ENCODE measurements at regions not wholly inside any gene's neighbourhood (a gene's known extent, or its start where the extent isn't known, plus 50 kb on each side); places are given as distances from the start of the nearest gene placed in this dataset.

DNA sequence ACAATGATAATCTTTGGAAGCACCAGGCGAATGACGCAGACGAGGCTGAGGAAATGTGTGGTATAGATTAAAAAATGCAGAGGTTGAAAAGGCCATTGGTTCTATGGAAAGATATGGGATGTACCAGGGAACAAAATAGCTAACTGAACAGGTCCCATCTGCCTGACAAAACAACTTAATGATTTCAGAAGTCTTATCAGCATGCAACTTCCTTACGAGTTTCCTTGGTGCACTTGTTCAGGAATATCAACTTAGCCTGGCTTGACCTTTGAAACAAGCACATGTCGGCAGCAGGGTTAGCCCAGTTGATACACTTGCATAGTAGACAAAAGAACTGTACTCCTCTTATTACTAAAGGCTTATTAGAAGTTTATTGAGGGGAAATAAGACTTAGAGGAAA is 90.9 kb upstream of the CDH11 start:
- TF ChIP-seq CHD2 (IDR thresholded peaks at IDR 0.05; ENCODE audit: low read length), result no peak
- TF ChIP-seq RBBP5 (IDR thresholded peaks at IDR 0.05; ENCODE audit: borderline replicate concordance, low read depth, low read length), result no peak
- TF ChIP-seq EZH2 (IDR thresholded peaks at IDR 0.05; ENCODE audit: low read depth, low read length, severe bottlenecking), result no peak
- TF ChIP-seq SP1 (IDR thresholded peaks at IDR 0.05; ENCODE audit: low read depth, low read length), result no peak
- TF ChIP-seq, protein P1, sequence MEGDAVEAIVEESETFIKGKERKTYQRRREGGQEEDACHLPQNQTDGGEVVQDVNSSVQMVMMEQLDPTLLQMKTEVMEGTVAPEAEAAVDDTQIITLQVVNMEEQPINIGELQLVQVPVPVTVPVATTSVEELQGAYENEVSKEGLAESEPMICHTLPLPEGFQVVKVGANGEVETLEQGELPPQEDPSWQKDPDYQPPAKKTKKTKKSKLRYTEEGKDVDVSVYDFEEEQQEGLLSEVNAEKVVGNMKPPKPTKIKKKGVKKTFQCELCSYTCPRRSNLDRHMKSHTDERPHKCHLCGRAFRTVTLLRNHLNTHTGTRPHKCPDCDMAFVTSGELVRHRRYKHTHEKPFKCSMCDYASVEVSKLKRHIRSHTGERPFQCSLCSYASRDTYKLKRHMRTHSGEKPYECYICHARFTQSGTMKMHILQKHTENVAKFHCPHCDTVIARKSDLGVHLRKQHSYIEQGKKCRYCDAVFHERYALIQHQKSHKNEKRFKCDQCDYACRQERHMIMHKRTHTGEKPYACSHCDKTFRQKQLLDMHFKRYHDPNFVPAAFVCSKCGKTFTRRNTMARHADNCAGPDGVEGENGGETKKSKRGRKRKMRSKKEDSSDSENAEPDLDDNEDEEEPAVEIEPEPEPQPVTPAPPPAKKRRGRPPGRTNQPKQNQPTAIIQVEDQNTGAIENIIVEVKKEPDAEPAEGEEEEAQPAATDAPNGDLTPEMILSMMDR (IDR thresholded peaks at IDR 0.05; ENCODE audit: control extremely low read depth in 1 of 3, insufficient read depth in 1 of 3, low read depth in 1 of 3, low read length in 3 of 3), result no peak
- no peak for TF ChIP-seq ATF2 (IDR thresholded peaks at IDR 0.05; ENCODE audit: low read length)
- TF ChIP-seq POLR2A (IDR thresholded peaks at IDR 0.05; ENCODE audit: control extremely low read depth in 1 of 2, low read depth in 2 of 2, low read length in 2 of 2), result no peak
- TF ChIP-seq RFX5 (IDR thresholded peaks at IDR 0.05; ENCODE audit: borderline replicate concordance, low read depth, low read length), result no peak
- TF ChIP-seq, protein P2, sequence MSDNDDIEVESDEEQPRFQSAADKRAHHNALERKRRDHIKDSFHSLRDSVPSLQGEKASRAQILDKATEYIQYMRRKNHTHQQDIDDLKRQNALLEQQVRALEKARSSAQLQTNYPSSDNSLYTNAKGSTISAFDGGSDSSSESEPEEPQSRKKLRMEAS (IDR thresholded peaks at IDR 0.05), result no peak
- TF ChIP-seq JUN (IDR thresholded peaks at IDR 0.05; ENCODE audit: low read depth, low read length), result no peak
- TF ChIP-seq POLR2AphosphoS5 (IDR thresholded peaks at IDR 0.05; ENCODE audit: low read depth, low read length), result no peak
- TF ChIP-seq TAF7 (optimal IDR thresholded peaks at IDR 0.05; ENCODE audit: borderline replicate concordance, low read depth, low read length), result no peak

Data from H1 (cell line).